ENCODE measurements at regions not wholly inside any gene's neighbourhood (a gene's known extent, or its start where the extent isn't known, plus 50 kb on each side); places are given as distances from the start of the nearest gene placed in this dataset.
"Not testable (repeated sequence)": the region's sequence is repeated elsewhere in the genome, so short reads cannot be mapped to it uniquely, and the experiment has no call there.

DNA sequence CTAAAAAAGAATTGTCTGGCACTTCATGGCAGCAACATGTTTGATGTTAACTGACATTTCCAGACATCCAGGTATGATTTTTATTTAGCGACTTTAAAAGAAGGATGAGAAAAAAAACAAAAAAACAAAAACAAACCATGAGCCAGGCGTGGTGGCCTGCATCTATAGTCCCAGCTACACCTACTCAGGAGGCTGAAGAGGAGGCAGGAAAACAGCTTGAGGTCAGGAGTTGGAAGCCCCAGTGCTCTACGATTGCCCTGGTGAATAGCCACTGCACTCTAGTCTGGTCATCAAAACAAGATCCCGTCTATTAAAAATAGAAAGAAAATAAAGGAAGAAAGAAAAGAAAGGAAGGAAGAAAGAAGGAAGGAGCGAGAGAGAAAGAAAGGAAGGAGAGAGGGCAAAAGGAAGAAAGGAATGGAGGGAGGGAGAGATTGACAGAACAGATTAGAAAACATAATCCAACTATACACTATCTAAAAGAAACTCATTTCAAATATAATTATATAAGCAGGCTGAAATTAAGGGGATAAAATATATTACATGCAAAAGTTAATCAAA lies 141.6 kb downstream of the TRIM27 start:
- DNase-seq (ENCODE audit: low read depth) = no peak
- Histone ChIP-seq H3K4me3 (ENCODE audit: low read depth, low read length) (no peak overlapping the region), H3K36me3 (ENCODE audit: control insufficient read depth, insufficient read depth, low read length) (no peaks in the 10 kb centered on the region), H3K27me3 (ENCODE audit: control insufficient read depth, insufficient read depth, low read length) (peaks cover 52% of the 10 kb centered on the region)
- TF ChIP-seq, protein P1, sequence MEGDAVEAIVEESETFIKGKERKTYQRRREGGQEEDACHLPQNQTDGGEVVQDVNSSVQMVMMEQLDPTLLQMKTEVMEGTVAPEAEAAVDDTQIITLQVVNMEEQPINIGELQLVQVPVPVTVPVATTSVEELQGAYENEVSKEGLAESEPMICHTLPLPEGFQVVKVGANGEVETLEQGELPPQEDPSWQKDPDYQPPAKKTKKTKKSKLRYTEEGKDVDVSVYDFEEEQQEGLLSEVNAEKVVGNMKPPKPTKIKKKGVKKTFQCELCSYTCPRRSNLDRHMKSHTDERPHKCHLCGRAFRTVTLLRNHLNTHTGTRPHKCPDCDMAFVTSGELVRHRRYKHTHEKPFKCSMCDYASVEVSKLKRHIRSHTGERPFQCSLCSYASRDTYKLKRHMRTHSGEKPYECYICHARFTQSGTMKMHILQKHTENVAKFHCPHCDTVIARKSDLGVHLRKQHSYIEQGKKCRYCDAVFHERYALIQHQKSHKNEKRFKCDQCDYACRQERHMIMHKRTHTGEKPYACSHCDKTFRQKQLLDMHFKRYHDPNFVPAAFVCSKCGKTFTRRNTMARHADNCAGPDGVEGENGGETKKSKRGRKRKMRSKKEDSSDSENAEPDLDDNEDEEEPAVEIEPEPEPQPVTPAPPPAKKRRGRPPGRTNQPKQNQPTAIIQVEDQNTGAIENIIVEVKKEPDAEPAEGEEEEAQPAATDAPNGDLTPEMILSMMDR (IDR thresholded peaks at IDR 0.05; ENCODE audit: insufficient read depth, low read length, poor library complexity, severe bottlenecking) = no peak

- TF ChIP-seq, protein P1 (IDR thresholded peaks at IDR 0.05; ENCODE audit: insufficient read depth, low read length, poor library complexity, severe bottlenecking) = no peak
- H3K27me3 ChIP-seq (ENCODE audit: control insufficient read depth, insufficient read depth, low read length) = peaks cover 58% of the 10 kb centered on the region
Observed at GRCh38 chr6:28785962-28786679, 137.7 kb downstream of the TRIM27 start.

DNA sequence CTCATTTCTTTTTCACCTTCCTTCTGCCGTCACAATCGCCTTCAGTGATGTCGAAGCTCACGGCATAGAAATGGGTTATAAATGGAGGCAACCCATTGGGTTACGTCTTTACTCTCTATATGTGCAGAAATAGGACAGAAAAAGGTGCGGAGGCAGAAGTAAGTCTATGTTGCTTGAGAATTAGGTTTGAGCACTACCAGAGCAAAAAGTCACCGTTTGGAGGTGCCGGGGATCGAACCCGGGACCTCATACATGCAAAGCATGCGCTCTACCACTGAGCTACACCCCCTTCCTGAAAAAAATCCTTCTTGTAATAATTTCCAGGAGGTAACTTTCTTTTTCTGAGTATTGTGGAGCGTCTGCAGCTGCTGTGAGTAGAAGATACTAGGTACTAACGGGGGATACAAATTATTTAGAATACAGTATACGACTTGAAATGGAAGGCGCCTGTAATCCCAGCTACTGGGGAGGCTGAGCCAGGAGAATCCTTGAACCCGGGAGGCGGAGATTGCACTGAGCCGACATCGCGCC lies 134.2 kb downstream of the TRIM27 start:
- peaks cover 40% of the 10 kb centered on the region for H3K27me3 ChIP-seq (ENCODE audit: control insufficient read depth, insufficient read depth, low read length)
- H3K4me3 ChIP-seq (ENCODE audit: low read depth, low read length) = peak overlapping the region; percentile 41
- no peaks in the 10 kb centered on the region for H3K36me3 ChIP-seq (ENCODE audit: control insufficient read depth, insufficient read depth, low read length)
- TF ChIP-seq, protein P1 (IDR thresholded peaks at IDR 0.05; ENCODE audit: insufficient read depth, low read length, poor library complexity, severe bottlenecking) = no peak
- no peak for DNase-seq (ENCODE audit: low read depth)

More at GRCh38 chr6:28785962-28786679, 137.7 kb downstream of the TRIM27 start:
- Histone ChIP-seq H3K4me3 (ENCODE audit: low read depth, low read length) (no peak overlapping the region), H3K36me3 (ENCODE audit: control insufficient read depth, insufficient read depth, low read length) (no peaks in the 10 kb centered on the region)
- no peak for DNase-seq (ENCODE audit: low read depth)

- no peaks in the 10 kb centered on the region for H3K36me3 ChIP-seq (ENCODE audit: control insufficient read depth, insufficient read depth, low read length)
- no peak overlapping the region for H3K4me3 ChIP-seq (ENCODE audit: low read depth, low read length)
- no peak for DNase-seq (ENCODE audit: low read depth)
- TF ChIP-seq, protein P1 (IDR thresholded peaks at IDR 0.05; ENCODE audit: insufficient read depth, low read length, poor library complexity, severe bottlenecking) = no peak
- peaks cover 40% of the 10 kb centered on the region for H3K27me3 ChIP-seq (ENCODE audit: control insufficient read depth, insufficient read depth, low read length)
Observed at GRCh38 chr6:28791002-28791383, 132.8 kb downstream of the TRIM27 start.

DNA sequence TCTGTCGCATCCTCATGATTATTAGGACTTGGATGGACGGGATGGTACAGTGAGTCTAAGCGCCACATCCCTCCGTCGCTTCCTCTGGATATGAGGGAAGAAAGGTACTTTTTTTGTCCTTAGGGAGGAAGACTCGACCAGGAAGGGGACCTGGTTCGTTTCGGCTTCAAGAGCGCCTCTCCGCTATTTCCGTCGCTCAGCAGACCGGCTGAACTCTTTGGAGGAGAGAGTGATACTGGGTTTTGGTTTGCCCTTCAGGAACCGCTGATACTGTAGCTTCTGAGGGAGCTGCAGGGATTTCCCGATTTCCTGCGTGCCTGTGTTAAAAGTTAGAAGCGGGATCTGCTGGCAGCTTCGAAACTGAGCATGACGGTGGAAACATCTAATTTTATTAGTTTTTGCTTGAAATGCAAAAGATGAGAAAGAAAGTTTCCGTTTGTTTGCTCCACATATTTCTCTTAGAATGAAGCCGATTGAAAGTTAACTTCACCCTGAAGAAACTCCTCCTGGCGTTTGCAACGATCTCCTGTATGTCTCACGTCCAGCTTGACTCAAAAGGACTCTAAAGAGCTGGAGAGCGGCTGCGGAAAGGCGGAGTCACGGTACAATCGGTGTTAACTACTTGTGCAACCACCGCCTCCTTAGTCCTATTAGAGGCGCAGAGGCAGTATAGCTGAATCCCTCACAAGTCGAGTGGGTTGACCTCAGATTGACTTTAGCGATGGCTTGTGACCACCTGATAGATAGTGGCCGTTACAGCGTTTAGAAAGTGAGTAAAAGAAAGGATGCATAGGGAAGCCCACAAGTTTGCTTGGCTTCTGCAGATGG lies 129.4 kb downstream of the TRIM27 start:
- no peak for DNase-seq (ENCODE audit: low read depth)
- TF ChIP-seq, protein P1 (IDR thresholded peaks at IDR 0.05; ENCODE audit: insufficient read depth, low read length, poor library complexity, severe bottlenecking) = no peak
- Histone ChIP-seq H3K27me3 (ENCODE audit: control insufficient read depth, insufficient read depth, low read length) (peaks cover 10% of the 10 kb centered on the region), H3K4me3 (ENCODE audit: low read depth, low read length) (peak overlapping the region; percentile 20), H3K36me3 (ENCODE audit: control insufficient read depth, insufficient read depth, low read length) (no peaks in the 10 kb centered on the region)

DNA sequence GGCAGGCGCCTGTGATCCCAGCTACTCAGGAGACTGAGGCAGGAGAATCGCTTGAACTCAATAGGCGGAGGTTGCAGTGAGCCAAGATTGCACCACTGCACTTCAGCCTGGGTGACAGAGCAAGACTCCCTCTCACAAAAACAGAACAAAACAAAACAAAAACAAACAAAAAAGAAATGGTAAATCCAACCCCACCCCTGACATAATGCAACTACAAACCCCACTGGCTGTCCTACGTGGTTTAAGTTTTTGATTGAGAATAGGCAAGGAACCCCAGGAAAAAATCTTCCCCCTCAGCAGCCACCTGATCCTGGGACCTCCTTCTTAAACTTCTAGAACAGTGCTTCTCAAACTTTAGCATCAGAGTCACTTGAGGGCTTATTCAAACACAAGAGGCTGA lies 123.1 kb downstream of the TRIM27 start:
- H3K27me3 ChIP-seq (ENCODE audit: control insufficient read depth, insufficient read depth, low read length); H3K36me3 ChIP-seq (ENCODE audit: control insufficient read depth, insufficient read depth, low read length); H3K4me3 ChIP-seq (ENCODE audit: low read depth, low read length); DNase-seq (ENCODE audit: low read depth): not testable (repeated sequence)

Data from kidney epithelial cell (primary cell).